Thoracic aorta (tissue), 2 donors: ENCODE measurements at regions not wholly inside any gene's neighbourhood (a gene's known extent, or its start where the extent isn't known, plus 50 kb on each side); places are given as distances from the start of the nearest gene placed in this dataset.

Experiments used
- ATAC-seq: fragments of 150-250 bp; one replicate; pipeline ENCODE4 v1.8.0; 2017; ENCODE audit warnings: low read depth; ENCODE audit not compliant: insufficient number of reproducible peaks, low FRiP score
- DNase-seq: peaks from one replicate; pipeline ENCODE4 v3.0.0-alpha.2; 2020; ENCODE audit warnings: low spot score
- H3K27ac ChIP-seq, 2 donors: fragments of 200-600 bp; sonication (generic); 1 replicate in 1 of 2; 2 replicates in 1 of 2; pipeline ENCODE4 v1.5.1; 2016; ENCODE audit warnings: mild to moderate bottlenecking in 2 of 2, moderate library complexity in 2 of 2
- H3K27me3 ChIP-seq: fragments of 200-600 bp; sonication (generic); replicated peaks from 2 replicates; pipeline ENCODE4 v1.6.0; 2016; ENCODE audit warnings: mild to moderate bottlenecking; ENCODE audit not compliant: insufficient read depth
- H3K36me3 ChIP-seq: fragments of 200-600 bp; sonication (generic); one replicate; pipeline ENCODE4 v1.5.1; 2016
- H3K4me1 ChIP-seq, 2 donors: fragments of 200-600 bp; sonication (generic); 1 replicate in 1 of 2; 2 replicates in 1 of 2; pipeline versions ENCODE4 v1.5.1 to v1.6.0; 2016; ENCODE audit warnings: low read depth in 2 of 2, mild to moderate bottlenecking in 1 of 2; ENCODE audit not compliant: control insufficient read depth in 1 of 2
- H3K4me3 ChIP-seq: fragments of 200-600 bp; sonication (generic); 2 replicates; pipeline ENCODE4 v1.5.1; 2016; ENCODE audit warnings: mild to moderate bottlenecking
- H3K9me3 ChIP-seq: fragments of 200-600 bp; sonication (generic); 2 replicates; pipeline ENCODE4 v1.5.1; 2016
- CTCF ChIP-seq: fragments of 200-600 bp; sonication (generic); IDR thresholded peaks from one replicate; pipeline ENCODE4 v1.5.1; 2019; ENCODE audit warnings: antibody characterized with exemption

- no peak for DNase-seq
- H3K27me3 ChIP-seq: no peaks in the 10 kb centered on the region
Measured at GRCh38 chr2:129757915-129758783, 221.3 kb upstream of the RAB6C start.

GRCh38 chr2:129758784-129759471 lies 220.5 kb upstream of the RAB6C start:
- no peak for DNase-seq
- no peak for ATAC-seq
- Histone ChIP-seq H3K9me3 (no peaks in the 10 kb centered on the region), H3K27me3 (no peaks in the 10 kb centered on the region), H3K4me1 (peaks cover 0 to 6% of the 10 kb centered on the region in 2 donors), H3K4me3 (peak overlapping the region; percentile 68), H3K36me3 (no peaks in the 10 kb centered on the region), H3K27ac (no peak overlapping the region)
- no peak for TF ChIP-seq CTCF

More at GRCh38 chr2:129757915-129758783, 221.3 kb upstream of the RAB6C start:
- Histone ChIP-seq H3K4me1 (peaks cover 0 to 6% of the 10 kb centered on the region in 2 donors), H3K4me3 (peak overlapping the region; percentile 68), H3K9me3 (no peaks in the 10 kb centered on the region), H3K27ac (no peak overlapping the region), H3K36me3 (no peaks in the 10 kb centered on the region)
- ATAC-seq: peak; percentile 40
- TF ChIP-seq CTCF: no peak

GRCh38 chr2:129759472-129760010 lies 219.9 kb upstream of the RAB6C start:
- Histone ChIP-seq H3K9me3 (no peaks in the 10 kb centered on the region), H3K27me3 (no peaks in the 10 kb centered on the region), H3K4me1 (peaks cover 0 to 6% of the 10 kb centered on the region in 2 donors), H3K4me3 (no peak overlapping the region), H3K27ac (no peak overlapping the region), H3K36me3 (no peaks in the 10 kb centered on the region)
- TF ChIP-seq CTCF: no peak
- ATAC-seq (no peak), DNase-seq (no peak)

- Histone ChIP-seq H3K4me3 (no peak overlapping the region), H3K36me3 (no peaks in the 10 kb centered on the region), H3K9me3 (no peaks in the 10 kb centered on the region), H3K27ac (no peak overlapping the region), H3K27me3 (no peaks in the 10 kb centered on the region), H3K4me1 (peaks cover 0 to 6% of the 10 kb centered on the region in 2 donors)
- DNase-seq (no peak), ATAC-seq (no peak)
- no peak for TF ChIP-seq CTCF
Measured at GRCh38 chr2:129760669-129761068, 218.8 kb upstream of the RAB6C start.

- ATAC-seq (no peak), DNase-seq (no peak)
- no peak for TF ChIP-seq CTCF
- Histone ChIP-seq H3K9me3 (no peaks in the 10 kb centered on the region), H3K4me3 (no peak overlapping the region), H3K4me1 (peaks cover 0 to 6% of the 10 kb centered on the region in 2 donors), H3K27ac (no peak overlapping the region), H3K27me3 (no peaks in the 10 kb centered on the region), H3K36me3 (no peaks in the 10 kb centered on the region)
Measured at GRCh38 chr2:129761569-129762021, 217.9 kb upstream of the RAB6C start.
